ENCODE measurements at regions not wholly inside any gene's neighbourhood (a gene's known extent, or its start where the extent isn't known, plus 50 kb on each side); places are given as distances from the start of the nearest gene placed in this dataset.

DNA sequence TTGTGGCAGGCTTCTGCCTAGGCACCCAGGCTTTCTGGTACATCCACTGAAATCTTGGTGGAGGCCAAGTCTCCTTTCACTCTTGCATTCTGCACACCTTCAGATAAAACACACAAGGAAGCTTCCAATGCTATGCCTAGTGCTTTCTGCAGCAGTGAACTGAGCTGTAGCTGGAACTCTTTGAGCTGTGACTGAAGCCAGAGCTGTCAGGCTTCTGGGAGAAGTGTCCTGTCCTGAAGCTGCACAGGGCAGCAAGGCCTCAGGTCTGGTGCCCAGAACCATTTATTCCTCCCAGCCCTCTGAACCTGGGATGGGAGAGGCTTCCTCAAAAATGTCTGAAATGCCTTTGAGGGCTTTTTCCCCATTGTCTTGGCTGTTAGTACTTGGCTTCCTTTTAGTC lies 941.7 kb downstream of the LRFN5 start:
- intact Hi-C loops (cut with micrococcal nuclease): no loop called here
- H3K4me3 Mint-ChIP-seq: no peak overlapping the region

DNA sequence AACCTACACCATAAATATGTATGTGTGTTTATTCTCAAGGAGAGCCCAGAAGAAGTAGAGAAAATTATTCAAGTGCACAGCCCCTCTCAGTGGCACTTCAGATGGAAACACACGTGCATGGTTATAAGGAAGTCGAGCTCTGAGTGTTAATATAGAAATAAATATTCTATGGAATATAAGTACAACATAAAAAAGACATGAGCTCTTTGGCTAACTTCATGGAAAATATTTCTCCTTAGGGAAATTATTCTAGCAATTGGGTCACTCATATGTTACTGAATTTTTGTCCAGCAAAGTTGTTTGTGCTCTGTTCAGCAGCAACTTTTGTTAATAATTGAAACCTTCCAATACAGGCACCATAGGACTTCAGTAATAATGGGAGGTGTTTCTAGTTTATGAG lies 939.0 kb downstream of the LRFN5 start:
- H3K27ac Mint-ChIP-seq: no peak overlapping the region
- no peaks in the 10 kb centered on the region for H3K4me1 Mint-ChIP-seq
- H3K4me3 Mint-ChIP-seq: no peak overlapping the region
- H3K27me3 Mint-ChIP-seq: no peaks in the 10 kb centered on the region
- intact Hi-C loops (cut with micrococcal nuclease): no loop called here
- no peaks in the 10 kb centered on the region for H3K36me3 Mint-ChIP-seq (ENCODE audit: low read depth)
- DNase-seq: no peak
- peaks cover 14% of the 10 kb centered on the region for H3K9me3 Mint-ChIP-seq

More for the DNA sequence above, 941.7 kb downstream of the LRFN5 start:
- no peak for DNase-seq
- Mint-ChIP-seq H3K9me3 (peaks cover 10% of the 10 kb centered on the region), H3K4me1 (no peaks in the 10 kb centered on the region), H3K27me3 (no peaks in the 10 kb centered on the region), H3K36me3 (ENCODE audit: low read depth) (no peaks in the 10 kb centered on the region), H3K27ac (no peak overlapping the region)

DNA sequence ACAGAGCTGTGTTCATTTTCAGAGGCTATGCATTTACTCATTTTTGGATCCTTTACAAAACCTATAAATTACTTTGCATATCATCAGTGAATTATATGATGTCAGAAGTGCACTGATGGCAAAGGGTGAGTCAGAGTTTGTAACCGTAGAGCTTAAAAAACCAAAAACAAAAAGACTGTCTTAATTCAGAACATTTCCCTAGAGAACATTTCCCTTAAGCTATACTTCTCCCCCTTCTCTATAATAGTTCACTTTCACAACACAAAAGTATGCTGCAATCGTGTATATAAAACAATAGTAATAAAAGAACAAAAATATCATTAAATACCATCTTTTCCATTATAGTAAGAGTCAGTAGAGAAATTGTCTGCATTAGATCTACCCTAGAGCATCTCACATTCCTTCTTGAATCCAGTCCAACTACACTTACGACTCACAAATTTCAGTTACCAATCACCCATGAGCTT lies 934.9 kb downstream of the LRFN5 start:
- intact Hi-C loops (cut with micrococcal nuclease): no loop called here
- Mint-ChIP-seq H3K9me3 (peaks cover 4% of the 10 kb centered on the region), H3K36me3 (ENCODE audit: low read depth) (no peaks in the 10 kb centered on the region), H3K27me3 (no peaks in the 10 kb centered on the region), H3K4me3 (no peak overlapping the region), H3K4me1 (no peaks in the 10 kb centered on the region), H3K27ac (no peak overlapping the region)
- DNase-seq: no peak

DNA sequence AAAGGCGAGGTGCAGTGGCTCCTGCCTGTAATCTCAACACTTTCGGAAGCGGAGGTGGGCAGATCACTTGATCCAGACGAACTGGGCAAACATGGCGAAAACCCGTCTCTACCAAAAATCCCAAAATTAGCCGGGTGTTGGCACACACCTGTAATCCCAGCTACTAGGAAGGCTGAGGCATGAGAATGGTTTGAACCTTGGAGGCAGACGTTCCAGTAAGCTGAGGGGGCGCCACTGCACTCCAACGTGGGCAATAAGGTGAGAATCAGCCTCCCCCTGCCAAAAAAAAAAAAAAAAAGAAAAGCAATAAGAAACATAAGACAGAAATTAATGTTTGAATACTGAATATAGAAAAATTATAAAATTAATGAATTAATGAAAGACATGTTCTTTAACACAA lies 928.7 kb downstream of the LRFN5 start:
- intact Hi-C loops (cut with micrococcal nuclease): no loop called here

DNA sequence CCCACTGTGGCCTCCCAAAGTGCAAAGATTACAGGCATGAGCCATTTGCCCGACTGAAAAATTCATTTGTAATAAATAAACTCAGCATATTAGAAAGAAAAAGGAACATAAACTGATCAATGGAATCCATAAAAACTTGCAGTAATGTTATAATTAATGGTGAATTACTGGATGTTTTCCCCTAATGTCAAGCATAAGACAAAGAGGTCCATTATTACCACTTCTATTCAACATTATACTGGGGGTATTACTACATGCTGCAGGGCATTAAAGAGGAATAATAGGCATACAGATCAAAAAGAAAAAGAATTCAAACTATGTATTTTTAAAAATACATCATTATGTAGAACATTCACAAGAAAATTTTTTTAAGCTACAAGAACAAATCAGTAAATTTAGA lies 926.8 kb downstream of the LRFN5 start:
- no peak overlapping the region for H3K4me3 Mint-ChIP-seq
- no peak for DNase-seq
- intact Hi-C loops (cut with micrococcal nuclease): no loop called here
- no peak overlapping the region for H3K27ac Mint-ChIP-seq
- no peaks in the 10 kb centered on the region for H3K4me1 Mint-ChIP-seq
- H3K9me3 Mint-ChIP-seq: no peaks in the 10 kb centered on the region
- no peaks in the 10 kb centered on the region for H3K27me3 Mint-ChIP-seq
- H3K36me3 Mint-ChIP-seq (ENCODE audit: low read depth): no peaks in the 10 kb centered on the region

More for the DNA sequence above, 928.7 kb downstream of the LRFN5 start:
- Mint-ChIP-seq H3K36me3 (ENCODE audit: low read depth) (no peaks in the 10 kb centered on the region), H3K9me3 (no peaks in the 10 kb centered on the region), H3K27ac (no peak overlapping the region), H3K4me3 (no peak overlapping the region), H3K27me3 (no peaks in the 10 kb centered on the region), H3K4me1 (no peaks in the 10 kb centered on the region)
- DNase-seq: no peak

DNA sequence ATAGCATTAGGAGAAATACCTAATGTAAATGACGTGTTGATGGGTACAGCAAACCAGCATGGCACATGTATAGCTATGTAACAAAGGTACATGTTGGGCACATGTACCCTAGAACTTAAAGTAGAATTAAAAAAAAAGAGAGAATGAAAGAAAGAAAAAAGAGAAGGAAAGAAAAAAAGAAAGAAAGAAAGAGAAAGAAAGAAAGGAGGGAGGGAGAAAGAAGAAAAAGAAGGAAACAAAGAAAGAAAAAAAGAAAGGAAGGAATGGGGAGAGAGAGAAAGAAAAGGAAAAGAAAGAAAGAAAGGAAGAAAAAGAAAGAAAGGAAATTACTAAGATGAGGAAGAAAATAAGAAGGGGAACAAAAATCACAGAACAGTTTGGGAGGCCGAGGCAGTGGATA lies 925.5 kb downstream of the LRFN5 start:
- no peak for DNase-seq
- no peaks in the 10 kb centered on the region for H3K4me1 Mint-ChIP-seq
- no peaks in the 10 kb centered on the region for H3K9me3 Mint-ChIP-seq
- intact Hi-C loops (cut with micrococcal nuclease): no loop called here
- no peaks in the 10 kb centered on the region for H3K27me3 Mint-ChIP-seq
- no peak overlapping the region for H3K27ac Mint-ChIP-seq
- no peak overlapping the region for H3K4me3 Mint-ChIP-seq
- no peaks in the 10 kb centered on the region for H3K36me3 Mint-ChIP-seq (ENCODE audit: low read depth)

DNA sequence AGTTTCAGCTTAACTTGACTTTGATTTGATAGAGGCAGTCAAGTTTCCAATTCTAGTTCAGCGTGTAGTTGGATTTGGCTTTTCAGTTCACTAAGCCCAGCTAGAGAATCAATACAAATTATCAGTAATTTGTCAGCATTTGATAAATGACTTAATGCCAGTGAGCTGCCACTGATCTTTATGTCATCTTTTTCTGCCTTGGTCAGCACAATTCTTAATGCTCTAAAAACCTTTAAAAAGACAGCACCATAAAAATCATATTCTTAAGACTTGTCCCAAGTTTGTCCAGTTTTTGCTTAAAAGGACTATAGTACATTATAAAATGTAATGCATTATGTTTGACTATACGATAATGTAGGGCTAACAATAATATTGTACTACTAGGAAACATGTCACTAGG lies 920.5 kb downstream of the LRFN5 start:
- DNase-seq: no peak
- intact Hi-C loops (cut with micrococcal nuclease): no loop called here
- no peaks in the 10 kb centered on the region for H3K9me3 Mint-ChIP-seq
- no peaks in the 10 kb centered on the region for H3K36me3 Mint-ChIP-seq (ENCODE audit: low read depth)
- H3K4me1 Mint-ChIP-seq: no peaks in the 10 kb centered on the region
- no peaks in the 10 kb centered on the region for H3K27me3 Mint-ChIP-seq
- H3K4me3 Mint-ChIP-seq: no peak overlapping the region
- H3K27ac Mint-ChIP-seq: no peak overlapping the region

DNA sequence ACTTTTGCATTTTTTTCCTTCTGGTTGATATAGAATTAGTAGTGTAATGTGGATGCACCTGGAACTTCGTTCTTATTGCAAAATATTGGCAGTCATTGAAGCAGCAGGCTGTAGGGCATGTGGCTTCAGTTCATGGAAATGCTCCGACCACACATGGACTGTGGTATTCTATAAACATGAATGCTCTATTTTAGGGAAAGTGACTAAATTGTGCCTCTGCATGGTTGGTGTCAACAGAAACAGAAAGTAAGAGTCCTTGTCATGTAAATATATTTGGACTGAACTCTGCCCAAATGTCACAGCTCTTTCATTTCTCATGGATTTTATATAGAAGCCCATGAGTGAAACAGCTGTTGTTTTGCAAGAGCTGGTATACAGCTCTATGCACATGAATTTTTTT lies 917.0 kb downstream of the LRFN5 start:
- Mint-ChIP-seq H3K36me3 (ENCODE audit: low read depth) (no peaks in the 10 kb centered on the region), H3K4me3 (no peak overlapping the region), H3K4me1 (no peaks in the 10 kb centered on the region), H3K27ac (no peak overlapping the region), H3K9me3 (peaks cover 4% of the 10 kb centered on the region), H3K27me3 (no peaks in the 10 kb centered on the region)
- no peak for DNase-seq
- intact Hi-C loops (cut with micrococcal nuclease): no loop called here

DNA sequence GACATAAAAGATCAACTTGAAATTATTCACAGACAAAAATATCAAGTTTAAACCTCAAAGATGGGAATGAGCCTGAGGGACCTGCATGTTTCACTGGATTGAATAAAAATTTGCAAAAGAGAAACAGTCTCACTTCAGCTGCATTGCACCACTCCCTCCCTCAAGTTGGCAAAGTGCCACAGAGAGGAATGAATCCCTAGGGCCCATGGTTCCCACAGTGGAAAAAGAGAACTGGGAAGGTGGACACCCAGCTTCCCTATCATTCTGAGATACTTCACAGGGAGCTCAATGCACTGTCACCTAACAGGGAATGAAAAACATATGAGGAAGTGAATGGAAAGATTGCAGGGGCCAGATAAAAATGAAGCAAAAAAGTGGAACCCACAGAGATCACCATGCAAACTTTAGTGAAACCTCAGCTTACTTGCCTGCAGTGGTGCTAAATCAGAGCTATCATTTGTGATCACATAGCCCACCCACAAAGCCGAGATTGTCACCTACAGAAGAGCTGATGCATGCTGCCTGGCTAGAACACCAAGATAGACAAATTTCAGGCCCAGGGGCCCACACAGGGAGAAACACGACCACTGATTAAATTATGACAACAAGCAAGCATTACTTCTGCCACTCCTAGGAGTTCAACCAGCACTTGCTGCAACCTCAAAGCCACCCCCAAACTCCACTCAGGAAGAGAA lies 911.3 kb downstream of the LRFN5 start:
- Mint-ChIP-seq H3K27me3 (no peaks in the 10 kb centered on the region), H3K27ac (no peak overlapping the region), H3K4me1 (no peaks in the 10 kb centered on the region), H3K9me3 (peaks cover 8% of the 10 kb centered on the region), H3K36me3 (ENCODE audit: low read depth) (no peaks in the 10 kb centered on the region), H3K4me3 (no peak overlapping the region)
- intact Hi-C loops (cut with micrococcal nuclease): no loop called here
- no peak for DNase-seq

DNA sequence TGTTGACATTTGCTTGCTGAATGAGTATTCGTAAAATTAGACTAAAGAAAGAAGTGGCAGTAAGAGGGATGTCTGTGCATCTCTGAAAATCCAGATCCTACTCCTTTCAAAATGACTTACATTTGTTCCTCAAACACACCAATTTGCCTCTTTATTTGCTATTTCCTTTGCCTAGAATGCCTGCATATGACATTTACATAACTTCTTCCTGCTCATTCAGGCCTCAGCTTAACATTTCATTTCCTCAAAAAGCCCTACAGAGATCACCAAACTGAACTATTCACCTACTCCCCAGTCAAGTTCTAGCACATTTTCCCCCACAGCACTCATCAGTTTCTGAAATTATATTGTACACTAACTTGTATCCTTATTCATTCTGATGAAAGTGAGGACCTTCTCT lies 907.2 kb downstream of the LRFN5 start:
- H3K9me3 Mint-ChIP-seq: peaks cover 4% of the 10 kb centered on the region
- no peaks in the 10 kb centered on the region for H3K4me1 Mint-ChIP-seq
- no peak overlapping the region for H3K27ac Mint-ChIP-seq
- no peak for DNase-seq
- H3K27me3 Mint-ChIP-seq: no peaks in the 10 kb centered on the region
- H3K4me3 Mint-ChIP-seq: no peak overlapping the region
- intact Hi-C loops (cut with micrococcal nuclease): no loop called here
- no peaks in the 10 kb centered on the region for H3K36me3 Mint-ChIP-seq (ENCODE audit: low read depth)

DNA sequence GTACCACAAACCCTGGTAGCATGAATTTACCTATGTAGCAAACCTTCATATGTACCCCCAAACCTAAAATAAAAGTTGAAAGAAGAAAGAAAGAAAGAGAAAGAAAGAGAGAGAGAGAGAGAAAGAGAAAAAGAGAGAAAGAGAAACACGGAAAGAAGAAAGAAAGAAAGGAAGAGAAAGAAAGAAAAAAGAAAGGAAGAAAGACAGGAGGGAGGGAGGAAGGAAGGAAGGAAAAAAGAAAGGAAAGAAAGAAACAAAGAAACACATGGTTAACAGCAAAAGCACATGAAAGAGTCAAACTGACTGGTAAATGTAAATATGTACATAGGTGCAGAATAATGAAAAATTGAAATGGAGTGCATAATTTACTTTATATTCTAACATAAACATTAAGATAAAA lies 903.4 kb downstream of the LRFN5 start:
- Mint-ChIP-seq H3K9me3 (peaks cover 4% of the 10 kb centered on the region), H3K27me3 (no peaks in the 10 kb centered on the region), H3K27ac (no peak overlapping the region), H3K4me3 (no peak overlapping the region), H3K36me3 (ENCODE audit: low read depth) (no peaks in the 10 kb centered on the region), H3K4me1 (no peaks in the 10 kb centered on the region)
- DNase-seq: no peak
- intact Hi-C loops (cut with micrococcal nuclease): no loop called here

DNA sequence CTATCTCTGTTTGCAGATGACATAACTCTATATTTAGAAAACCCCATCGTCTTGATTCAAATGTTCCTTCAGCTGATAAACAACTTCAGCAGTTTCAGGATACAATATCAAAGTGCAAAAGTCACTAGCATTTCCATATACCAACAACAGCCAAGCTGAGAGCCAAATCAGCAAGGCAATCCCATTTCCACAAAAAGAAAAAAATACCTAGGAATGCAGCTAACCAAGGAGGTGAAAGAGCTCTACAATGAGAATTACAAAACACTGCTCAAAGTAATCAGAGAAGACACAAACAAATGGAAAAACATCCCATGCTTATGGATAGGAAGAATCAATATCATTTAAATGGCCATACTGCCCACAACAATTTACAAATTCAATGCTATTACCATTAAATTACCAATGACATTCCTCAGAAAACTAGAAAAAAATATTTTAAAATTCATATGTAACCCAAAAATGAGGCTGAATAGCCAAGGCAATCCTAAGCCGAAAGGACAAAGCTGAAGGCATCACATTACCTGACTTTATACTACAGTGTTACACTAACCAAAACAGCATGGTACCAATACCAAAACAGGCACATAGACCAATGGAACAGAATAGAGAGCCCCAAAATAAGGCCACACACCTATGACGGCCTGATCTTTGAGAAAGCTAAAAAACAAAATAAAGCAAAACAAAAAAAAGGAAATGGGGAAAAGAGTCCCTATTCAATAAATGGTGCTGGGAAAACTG lies 901.7 kb downstream of the LRFN5 start:
- intact Hi-C loops (cut with micrococcal nuclease): no loop called here
- Mint-ChIP-seq H3K36me3 (ENCODE audit: low read depth) (no peaks in the 10 kb centered on the region), H3K27ac (no peak overlapping the region), H3K4me3 (no peak overlapping the region), H3K9me3 (no peaks in the 10 kb centered on the region), H3K27me3 (no peaks in the 10 kb centered on the region), H3K4me1 (no peaks in the 10 kb centered on the region)
- DNase-seq: no peak

DNA sequence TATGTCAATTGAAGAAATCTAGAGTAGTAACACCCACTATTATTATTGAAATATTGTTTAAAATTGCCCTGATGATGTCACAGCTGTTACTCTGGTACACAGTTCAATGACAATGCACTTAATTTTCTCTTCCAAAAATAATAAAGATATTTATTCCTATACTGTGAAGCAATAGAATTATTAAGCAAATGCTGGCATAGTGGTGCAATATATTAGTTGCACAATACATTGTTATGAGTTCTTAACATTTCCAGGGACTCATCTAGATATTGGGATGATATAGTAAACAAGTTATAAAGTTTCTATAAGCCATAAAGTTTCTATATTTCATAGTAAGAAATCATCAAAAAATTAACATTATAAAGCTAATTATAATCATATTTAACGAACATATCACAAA lies 897.8 kb downstream of the LRFN5 start:
- no peaks in the 10 kb centered on the region for H3K27me3 Mint-ChIP-seq
- intact Hi-C loops (cut with micrococcal nuclease): no loop called here
- H3K9me3 Mint-ChIP-seq: no peaks in the 10 kb centered on the region
- no peaks in the 10 kb centered on the region for H3K4me1 Mint-ChIP-seq
- no peak overlapping the region for H3K27ac Mint-ChIP-seq
- H3K4me3 Mint-ChIP-seq: no peak overlapping the region
- no peaks in the 10 kb centered on the region for H3K36me3 Mint-ChIP-seq (ENCODE audit: low read depth)
- no peak for DNase-seq

DNA sequence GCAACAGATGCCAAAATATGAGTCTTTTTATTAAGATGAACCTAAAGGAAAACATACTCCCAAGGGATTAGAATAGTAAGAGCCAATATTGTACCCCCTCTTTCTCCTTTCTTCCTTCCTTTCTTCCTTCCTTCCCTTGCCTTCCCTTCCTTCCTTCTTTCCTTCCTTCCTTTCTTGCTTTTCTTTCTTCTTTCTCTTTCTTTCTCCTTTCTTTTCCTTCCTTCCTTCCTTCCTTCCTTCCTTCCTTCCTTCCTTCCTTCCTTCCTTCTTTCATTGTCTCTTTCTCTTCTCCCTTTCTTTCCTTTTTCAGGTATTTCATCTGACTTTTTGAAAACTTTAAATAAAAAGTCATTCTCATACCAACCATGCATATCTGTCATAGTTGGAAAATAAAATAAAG lies 892.5 kb downstream of the LRFN5 start:
- DNase-seq: no peak
- no peaks in the 10 kb centered on the region for H3K36me3 Mint-ChIP-seq (ENCODE audit: low read depth)
- no peaks in the 10 kb centered on the region for H3K9me3 Mint-ChIP-seq
- no peaks in the 10 kb centered on the region for H3K27me3 Mint-ChIP-seq
- no peak overlapping the region for H3K27ac Mint-ChIP-seq
- H3K4me1 Mint-ChIP-seq: no peaks in the 10 kb centered on the region
- no peak overlapping the region for H3K4me3 Mint-ChIP-seq
- intact Hi-C loops (cut with micrococcal nuclease): no loop called here

DNA sequence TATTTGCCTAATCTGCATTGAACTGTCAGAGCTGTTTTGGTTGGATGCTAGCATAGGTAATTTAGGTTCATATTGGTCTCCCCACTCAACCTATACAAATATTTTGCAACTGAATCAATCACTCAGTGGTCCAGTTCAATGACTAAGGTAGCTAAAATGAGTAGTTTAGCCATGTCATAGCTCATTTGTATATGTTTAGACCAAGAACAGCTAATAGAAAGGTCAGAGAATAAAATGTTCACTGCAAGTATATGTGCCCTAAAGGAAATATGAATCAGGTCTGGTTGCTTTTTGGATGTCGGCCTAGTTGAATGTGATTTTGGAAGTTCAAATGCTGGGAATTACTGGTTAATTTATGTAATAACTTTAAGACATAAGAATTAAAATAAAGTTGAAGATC lies 883.9 kb downstream of the LRFN5 start:
- no peak for DNase-seq
- Mint-ChIP-seq H3K36me3 (ENCODE audit: low read depth) (no peaks in the 10 kb centered on the region), H3K9me3 (no peaks in the 10 kb centered on the region), H3K27ac (no peak overlapping the region), H3K27me3 (no peaks in the 10 kb centered on the region), H3K4me3 (no peak overlapping the region), H3K4me1 (no peaks in the 10 kb centered on the region)
- intact Hi-C loops (cut with micrococcal nuclease): no loop called here
